Naive thymus-derived CD8-positive, alpha-beta T cell (primary cell): ENCODE measurements at regions not wholly inside any gene's neighbourhood (a gene's known extent, or its start where the extent isn't known, plus 50 kb on each side); places are given as distances from the start of the nearest gene placed in this dataset.
A peak's percentile ranks its signal among the peaks of the same experiment; 100 is the strongest.

Experiments used
- ATAC-seq, 2 donors: fragments of 150-1000 bp; cut with Tn5 transposase in 1 of 2; sonication (Bioruptor Pico), chemical (Tn5 transposase) in 1 of 2; 1 replicate in 1 of 2; 2 replicates in 1 of 2; pipeline ENCODE4 v1.10.0; 2021; ENCODE audit warnings: mild to moderate bottlenecking in 2 of 2, moderate library complexity in 2 of 2
- POLR2A ChIA-PET: fragments of 350-600 bp; sonication (Branson Sonifier 250); formaldehyde crosslinking; loops from one replicate; lab custom pipeline; 2021; ENCODE audit warnings: antibody characterized with exemption; lab: Charles Lee
- DNase-seq, 10 donors: peaks; one replicate each; pipeline versions ENCODE4 v3.0.0 to v3.0.0-alpha.2; 2020 to 2022
- H3K27ac Mint-ChIP-seq, 10 donors: one replicate each; pipeline ENCODE4 v1.8.0; 2020 to 2022; ENCODE audit warnings: mild to moderate bottlenecking in 10 of 10, mixed read lengths in 10 of 10, moderate library complexity in 4 of 10, inconsistent platforms in 1 of 10
- H3K27me3 Mint-ChIP-seq, 5 donors: one replicate each; pipeline ENCODE4 v1.8.0; 2021 to 2022; ENCODE audit warnings: mixed read lengths in 5 of 5
- H3K36me3 Mint-ChIP-seq, 3 donors: one replicate each; pipeline ENCODE4 v1.8.0; 2020 to 2022; ENCODE audit warnings: mixed read lengths in 3 of 3, mild to moderate bottlenecking in 2 of 3, inconsistent platforms in 1 of 3
- H3K4me1 Mint-ChIP-seq, 4 donors: one replicate each; pipeline ENCODE4 v1.8.0; 2021 to 2022; ENCODE audit warnings: mixed read lengths in 4 of 4
- H3K4me3 Mint-ChIP-seq, 10 donors: one replicate each; pipeline ENCODE4 v1.8.0; 2020 to 2022; ENCODE audit warnings: mild to moderate bottlenecking in 10 of 10, mixed read lengths in 10 of 10, moderate library complexity in 6 of 10, inconsistent platforms in 1 of 10
- H3K9me3 Mint-ChIP-seq, 9 donors: one replicate each; pipeline ENCODE4 v1.8.0; 2020 to 2022; ENCODE audit warnings: mixed read lengths in 9 of 9, mild to moderate bottlenecking in 3 of 9, inconsistent platforms in 1 of 9, moderate library complexity in 1 of 9

DNA sequence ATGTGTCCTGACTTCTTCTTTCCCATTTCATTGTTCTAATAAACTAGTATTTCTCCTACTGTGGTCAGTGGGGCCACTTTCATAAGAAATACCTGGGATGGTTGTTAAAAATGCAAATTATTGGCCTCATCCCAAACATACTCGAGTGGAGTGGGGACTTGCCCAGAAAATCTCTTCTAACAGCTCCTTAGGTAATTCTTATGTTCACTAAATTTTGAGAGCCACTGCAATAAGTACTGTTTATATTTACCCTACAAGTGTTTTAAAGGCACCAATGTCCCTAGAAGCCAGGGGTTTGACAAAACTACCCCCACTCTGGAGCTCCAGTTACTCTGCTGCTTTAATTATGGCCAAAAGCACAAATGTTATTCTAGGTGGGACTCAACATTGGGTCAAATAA lies 70.0 kb upstream of the ACP3 start:
- H3K4me1 Mint-ChIP-seq, result no peaks in the 10 kb centered on the region
- ATAC-seq, result no peak
- no peaks in the 10 kb centered on the region for H3K9me3 Mint-ChIP-seq
- peaks cover 5 to 20% (median 15%) of the 10 kb centered on the region in 5 donors for H3K27me3 Mint-ChIP-seq
- POLR2A ChIA-PET, result no interaction called here
- no peak overlapping the region for H3K4me3 Mint-ChIP-seq
- H3K36me3 Mint-ChIP-seq, result no peaks in the 10 kb centered on the region
- no peak overlapping the region for H3K27ac Mint-ChIP-seq
- no peak for DNase-seq

DNA sequence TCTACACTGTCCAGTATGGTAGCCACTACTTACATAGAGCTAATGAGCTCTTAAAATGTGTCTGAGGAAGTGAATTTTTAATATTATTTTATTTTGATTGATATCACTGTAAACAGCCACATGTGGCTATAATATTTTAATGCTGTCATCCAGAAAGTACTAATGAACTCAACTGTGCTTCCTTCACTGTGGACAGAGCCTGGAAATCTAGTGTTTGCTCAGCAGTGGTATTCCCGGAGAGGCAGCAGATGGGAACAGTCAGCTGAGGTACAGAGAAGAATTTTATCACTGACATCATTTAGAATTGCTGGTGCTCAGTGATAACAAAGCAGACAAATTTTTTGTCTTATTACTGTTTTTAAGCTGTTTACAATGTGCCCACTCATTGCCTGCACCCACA lies 68.7 kb upstream of the ACP3 start:
- Mint-ChIP-seq H3K36me3 (no peaks in the 10 kb centered on the region), H3K9me3 (no peaks in the 10 kb centered on the region), H3K27me3 (peaks cover 4 to 21% (median 13%) of the 10 kb centered on the region in 5 donors), H3K4me1 (no peaks in the 10 kb centered on the region), H3K27ac (no peak overlapping the region), H3K4me3 (no peak overlapping the region)
- ATAC-seq, result no peak
- POLR2A ChIA-PET, result no interaction called here
- no peak for DNase-seq

DNA sequence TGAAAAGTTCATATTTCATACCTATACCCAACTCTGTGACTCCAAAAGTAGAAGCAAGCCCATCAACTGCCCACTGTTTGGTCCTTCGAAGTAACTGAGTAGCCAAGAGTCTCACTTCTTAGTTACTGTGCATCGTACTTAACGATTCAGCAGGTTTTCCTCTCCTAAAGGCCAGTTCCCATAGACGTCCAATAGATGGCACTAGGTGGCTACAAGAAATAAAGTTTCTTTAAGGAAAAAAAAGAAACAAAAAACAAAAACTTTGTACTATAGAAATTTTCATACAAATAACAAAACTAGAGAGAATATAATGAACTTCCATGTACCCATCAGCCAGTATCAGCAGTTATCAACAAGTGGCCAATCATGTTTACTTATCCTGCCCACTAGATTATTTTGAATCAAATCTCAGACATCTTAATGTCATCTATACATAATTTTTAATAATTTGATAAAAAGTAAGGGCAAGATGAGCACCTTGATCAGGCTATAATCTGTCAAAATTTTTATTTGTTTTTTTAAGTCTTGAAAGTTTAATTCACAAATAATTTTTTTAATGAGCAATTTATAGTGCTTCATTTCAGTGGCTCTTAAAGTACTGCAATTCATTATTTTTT lies 63.8 kb upstream of the ACP3 start:
- POLR2A ChIA-PET, result no interaction called here
- Mint-ChIP-seq H3K27me3 (peaks cover 3 to 9% (median 8%) of the 10 kb centered on the region in 5 donors), H3K27ac (no peak overlapping the region), H3K36me3 (no peaks in the 10 kb centered on the region), H3K4me3 (no peak overlapping the region), H3K9me3 (no peaks in the 10 kb centered on the region), H3K4me1 (no peaks in the 10 kb centered on the region)
- ATAC-seq (peak in 1 of 2 donors; percentile 32), DNase-seq (peak in 4 of 10 donors; percentile 1 to 14 (median 6))

GRCh38 chr3:132254076-132254755 lies 63.0 kb upstream of the ACP3 start:
- Mint-ChIP-seq H3K27ac (no peak overlapping the region), H3K4me3 (no peak overlapping the region), H3K9me3 (no peaks in the 10 kb centered on the region), H3K27me3 (peaks cover 2 to 9% (median 5%) of the 10 kb centered on the region in 5 donors), H3K4me1 (no peaks in the 10 kb centered on the region), H3K36me3 (no peaks in the 10 kb centered on the region)
- DNase-seq, result no peak
- POLR2A ChIA-PET, result no interaction called here
- no peak for ATAC-seq

GRCh38 chr3:132255041-132255745 lies 62.0 kb upstream of the ACP3 start:
- Mint-ChIP-seq H3K4me3 (no peak overlapping the region), H3K36me3 (no peaks in the 10 kb centered on the region), H3K27me3 (peaks cover 1 to 9% (median 5%) of the 10 kb centered on the region in 5 donors), H3K9me3 (no peaks in the 10 kb centered on the region), H3K27ac (no peak overlapping the region), H3K4me1 (no peaks in the 10 kb centered on the region)
- POLR2A ChIA-PET, result no interaction called here
- ATAC-seq (no peak), DNase-seq (no peak)

DNA sequence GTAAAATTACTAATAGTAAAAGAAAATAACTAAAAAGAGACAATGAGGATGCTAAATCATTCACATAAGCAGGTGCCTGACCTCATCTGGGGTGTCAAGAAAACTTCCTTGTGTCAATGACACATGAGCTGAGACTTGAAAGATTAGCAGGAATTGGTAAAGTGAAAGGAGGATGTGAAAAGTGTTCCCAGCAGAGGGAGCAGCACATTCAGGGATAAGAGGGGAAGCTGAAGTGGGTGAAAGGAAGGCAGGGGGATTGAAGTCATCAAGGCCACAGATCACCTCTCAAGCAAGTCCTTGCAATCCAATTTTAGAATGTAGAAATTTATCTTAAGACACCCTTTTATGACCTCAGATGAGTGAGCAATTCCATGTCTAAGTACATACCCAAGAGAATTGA lies 60.2 kb upstream of the ACP3 start:
- no peak for DNase-seq
- POLR2A ChIA-PET, result no interaction called here
- H3K4me1 Mint-ChIP-seq, result no peaks in the 10 kb centered on the region
- no peak overlapping the region for H3K4me3 Mint-ChIP-seq
- peaks cover 2 to 9% (median 5%) of the 10 kb centered on the region in 5 donors for H3K27me3 Mint-ChIP-seq
- H3K27ac Mint-ChIP-seq, result no peak overlapping the region
- H3K36me3 Mint-ChIP-seq, result no peaks in the 10 kb centered on the region
- no peak for ATAC-seq
- no peaks in the 10 kb centered on the region for H3K9me3 Mint-ChIP-seq

DNA sequence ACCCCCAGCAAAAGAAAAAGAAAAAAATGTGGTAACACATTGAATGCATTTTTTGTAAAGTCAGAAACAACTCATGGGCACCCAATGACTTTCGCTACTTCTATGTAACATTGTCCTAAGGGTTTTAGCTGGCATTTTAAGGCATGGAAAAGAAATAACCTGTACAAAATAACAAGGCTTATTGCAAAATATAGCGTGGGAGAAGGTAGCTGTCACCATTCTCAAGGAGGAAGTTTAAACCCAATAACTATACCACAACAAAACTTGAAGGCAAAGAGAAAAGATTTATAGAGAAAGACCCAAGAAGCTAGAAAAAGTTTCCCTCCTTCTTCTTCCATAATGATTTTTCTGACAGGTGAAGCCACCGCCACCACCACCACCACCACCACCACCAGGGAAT lies 55.7 kb upstream of the ACP3 start:
- Mint-ChIP-seq H3K4me1 (no peaks in the 10 kb centered on the region), H3K36me3 (no peaks in the 10 kb centered on the region), H3K9me3 (no peaks in the 10 kb centered on the region), H3K27me3 (peaks cover 9 to 18% (median 10%) of the 10 kb centered on the region in 5 donors), H3K4me3 (no peak overlapping the region), H3K27ac (no peak overlapping the region)
- DNase-seq (no peak), ATAC-seq (no peak)
- POLR2A ChIA-PET, result no interaction called here

DNA sequence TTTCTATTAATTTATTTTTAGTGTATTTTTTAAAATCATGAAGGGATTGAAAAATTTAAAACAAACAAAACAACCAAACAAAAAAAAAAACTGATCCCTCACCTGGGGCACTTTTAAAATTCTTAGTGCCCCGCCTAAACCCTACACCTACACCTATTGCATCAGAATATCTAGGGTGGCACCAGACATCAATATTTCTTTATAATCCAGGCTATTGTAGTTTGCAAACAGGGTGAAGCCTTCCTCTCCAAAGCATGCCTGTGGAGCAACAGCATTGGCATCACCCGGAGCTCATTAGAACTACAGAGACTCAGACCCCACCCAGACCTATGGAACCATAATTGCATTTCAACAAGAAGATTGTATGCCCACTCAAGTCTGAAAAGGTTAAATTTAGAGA lies 54.9 kb upstream of the ACP3 start:
- H3K27me3 Mint-ChIP-seq, result peaks cover 5 to 18% (median 9%) of the 10 kb centered on the region in 5 donors
- no peak overlapping the region for H3K27ac Mint-ChIP-seq
- H3K4me3 Mint-ChIP-seq, result no peak overlapping the region
- no peaks in the 10 kb centered on the region for H3K36me3 Mint-ChIP-seq
- H3K4me1 Mint-ChIP-seq, result no peaks in the 10 kb centered on the region
- DNase-seq (no peak), ATAC-seq (no peak)
- POLR2A ChIA-PET, result no interaction called here
- no peaks in the 10 kb centered on the region for H3K9me3 Mint-ChIP-seq

DNA sequence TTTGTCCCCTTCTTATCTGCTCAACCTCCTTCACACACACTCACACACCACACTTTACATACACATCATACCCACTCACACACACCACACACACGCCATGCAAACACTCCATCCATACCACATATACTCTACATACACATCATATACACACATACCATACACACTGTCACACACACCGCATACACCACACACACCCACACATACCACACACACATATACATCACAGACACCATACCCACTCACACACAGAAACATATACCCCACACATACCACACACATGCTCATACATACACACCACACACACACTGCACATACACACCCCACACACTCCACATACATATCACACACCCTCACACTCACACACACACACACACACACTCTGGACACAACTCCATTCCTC lies 54.3 kb upstream of the ACP3 start:
- DNase-seq, result no peak
- Mint-ChIP-seq H3K36me3 (no peaks in the 10 kb centered on the region), H3K27me3 (peaks cover 0 to 18% (median 9%) of the 10 kb centered on the region in 5 donors), H3K27ac (no peak overlapping the region), H3K4me1 (no peaks in the 10 kb centered on the region), H3K4me3 (no peak overlapping the region), H3K9me3 (no peaks in the 10 kb centered on the region)
- POLR2A ChIA-PET, result no interaction called here
- ATAC-seq, result no peak

DNA sequence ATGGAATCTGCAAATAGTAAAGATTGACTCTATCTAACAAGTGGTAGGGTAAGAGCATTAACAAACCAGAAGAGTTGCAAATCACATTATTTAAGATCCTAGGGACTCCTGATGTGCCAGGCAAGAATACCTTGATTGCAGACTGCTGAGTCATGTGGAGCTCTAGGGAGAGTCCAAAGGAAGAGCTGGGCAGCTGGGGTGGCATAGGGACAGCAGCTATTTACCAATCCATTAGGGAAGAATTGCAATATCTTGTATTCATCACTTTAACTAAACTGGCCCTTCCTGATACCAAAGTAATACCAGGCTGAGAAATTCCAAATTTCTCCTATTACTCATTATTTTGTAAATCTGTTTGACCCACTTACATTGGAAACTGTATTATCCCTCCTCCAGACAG lies 52.2 kb upstream of the ACP3 start:
- Mint-ChIP-seq H3K9me3 (no peaks in the 10 kb centered on the region), H3K27ac (no peak overlapping the region), H3K4me1 (no peaks in the 10 kb centered on the region), H3K36me3 (no peaks in the 10 kb centered on the region), H3K4me3 (no peak overlapping the region), H3K27me3 (peaks cover 0 to 14% (median 9%) of the 10 kb centered on the region in 5 donors)
- no peak for ATAC-seq
- DNase-seq, result no peak
- POLR2A ChIA-PET, result no interaction called here

- no peak for ATAC-seq
- H3K9me3 Mint-ChIP-seq, result no peaks in the 10 kb centered on the region
- H3K4me1 Mint-ChIP-seq, result no peaks in the 10 kb centered on the region
- H3K4me3 Mint-ChIP-seq, result no peak overlapping the region
- no peak for DNase-seq
- no peaks in the 10 kb centered on the region for H3K36me3 Mint-ChIP-seq
- POLR2A ChIA-PET, result no interaction called here
- H3K27me3 Mint-ChIP-seq, result peaks cover 0 to 13% (median 9%) of the 10 kb centered on the region in 5 donors
- no peak overlapping the region for H3K27ac Mint-ChIP-seq
Observed at GRCh38 chr3:132265488-132265887, 51.7 kb upstream of the ACP3 start.

DNA sequence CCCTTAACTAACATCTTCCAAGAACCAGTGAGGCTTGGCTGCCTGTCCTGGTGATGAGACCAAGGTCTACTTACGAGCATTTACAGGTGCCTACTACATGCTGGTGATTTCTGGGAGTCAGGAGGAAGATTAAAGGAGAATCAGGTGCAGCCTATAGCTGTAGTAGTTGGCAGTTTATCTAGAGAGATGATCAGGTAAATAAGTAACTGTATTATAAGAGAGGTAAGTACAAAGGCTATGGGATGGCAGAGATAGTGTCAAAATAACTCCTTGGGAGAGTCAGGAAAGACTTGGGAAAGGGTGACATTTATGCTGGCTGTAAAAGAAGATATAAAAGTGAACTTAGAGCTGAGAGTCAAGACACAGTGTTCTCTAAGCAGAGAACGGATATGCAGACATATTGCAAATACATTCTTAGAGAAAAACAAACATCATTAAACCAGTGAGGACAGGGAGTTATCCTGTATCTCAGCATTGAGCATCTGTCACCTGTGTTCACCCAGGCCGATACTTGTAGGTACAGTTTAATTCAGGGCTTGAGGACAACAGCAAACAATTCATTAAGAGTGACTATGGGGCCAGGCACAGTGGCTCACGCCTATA lies 49.7 kb upstream of the ACP3 start:
- no peak for ATAC-seq
- Mint-ChIP-seq H3K4me3 (no peak overlapping the region), H3K9me3 (no peaks in the 10 kb centered on the region), H3K27ac (no peak overlapping the region), H3K4me1 (no peaks in the 10 kb centered on the region), H3K27me3 (peaks cover 0 to 13% (median 9%) of the 10 kb centered on the region in 5 donors), H3K36me3 (no peaks in the 10 kb centered on the region)
- POLR2A ChIA-PET, result no interaction called here
- no peak for DNase-seq
